A673 (cell line): ENCODE measurements at regions not wholly inside any gene's neighbourhood (a gene's known extent, or its start where the extent isn't known, plus 50 kb on each side); places are given as distances from the start of the nearest gene placed in this dataset.

Source experiments
- BruUV-seq: library from RNA; stranded (reverse); fragments of 400-500 nt; replicated peaks from 2 replicates; lab custom pipeline; 2021; lab: Mats Ljungman, UMichigan
- CTCF ChIA-PET: fragments of 300-600 bp; sonication (Branson Sonifier 250); formaldehyde crosslinking; loops from one replicate; lab custom pipeline; 2022; ENCODE audit warnings: antibody characterized with exemption; lab: Charles Lee
- POLR2A ChIA-PET: fragments of 300-600 bp; sonication (Branson Sonifier 250); formaldehyde crosslinking; loops from one replicate; lab custom pipeline; 2022; ENCODE audit warnings: antibody characterized with exemption; ENCODE audit not compliant: low non-redundant PET; lab: Charles Lee
- DNase-seq: peaks from one replicate; pipeline ENCODE4 v3.0.0-alpha.2; 2015; ENCODE audit warnings: low spot score
- H3K27ac ChIP-seq: fragments of 200-600 bp; sonication (generic); 2 replicates; pipeline ENCODE4 v1.5.1; 2016; ENCODE audit warnings: mixed run types, low read depth, mild to moderate bottlenecking, mixed read lengths, antibody characterized with exemption, low read length; ENCODE audit not compliant: poor library complexity, severe bottlenecking
- H3K27me3 ChIP-seq: fragments of 200-600 bp; sonication (generic); replicated peaks from 2 replicates; pipeline ENCODE4 v1.6.1; 2017; ENCODE audit warnings: mixed run types, low read depth, mild to moderate bottlenecking, mixed read lengths, antibody characterized with exemption, low read length; ENCODE audit not compliant: insufficient read depth, poor library complexity
- H3K36me3 ChIP-seq: fragments of 200-600 bp; sonication (generic); 2 replicates; pipeline ENCODE4 v1.6.1; 2016; ENCODE audit warnings: mixed run types, mild to moderate bottlenecking, mixed read lengths, antibody characterized with exemption, low read length; ENCODE audit not compliant: insufficient read depth, poor library complexity, severe bottlenecking
- H3K4me1 ChIP-seq: fragments of 200-600 bp; sonication (generic); 2 replicates; pipeline ENCODE4 v1.6.1; 2017; ENCODE audit warnings: mixed run types, mild to moderate bottlenecking, mixed read lengths, antibody characterized with exemption, low read length; ENCODE audit not compliant: insufficient read depth, poor library complexity, severe bottlenecking
- H3K4me3 ChIP-seq: fragments of 200-600 bp; sonication (generic); 2 replicates; pipeline ENCODE4 v1.5.1; 2016; ENCODE audit warnings: low read depth, mixed run types, mild to moderate bottlenecking, mixed read lengths, low read length; ENCODE audit not compliant: poor library complexity, severe bottlenecking
- H3K9me3 ChIP-seq: fragments of 200-600 bp; sonication (generic); 2 replicates; pipeline ENCODE4 v1.6.1; 2016; ENCODE audit warnings: mixed run types, low read depth, mild to moderate bottlenecking, mixed read lengths, antibody characterized with exemption, low read length; ENCODE audit not compliant: poor library complexity, severe bottlenecking
- EZH2 ChIP-seq: fragments of 200-600 bp; sonication (generic); IDR thresholded peaks from 2 replicates; pipeline ENCODE4 v1.6.1; 2017; ENCODE audit warnings: borderline replicate concordance, low read depth, mild to moderate bottlenecking, mixed read lengths, antibody characterized with exemption, low read length; ENCODE audit not compliant: poor library complexity, severe bottlenecking
- intact Hi-C: fragments of 100-400 bp; cut with micrococcal nuclease; formaldehyde crosslinking; loops from one replicate; pipeline ENCODE4 v1.10.0; 2022; ENCODE audit not compliant: unreplicated experiment
- TF ChIP-seq, protein P1 (sequence below): fragments of 300-800, 200-600 bp; sonication (generic); conservative IDR thresholded peaks from 2 replicates; pipeline ENCODE4 v1.5.1; 2017; ENCODE audit warnings: low read depth, mild to moderate bottlenecking, antibody characterized with exemption, low read length, moderate library complexity, mixed read lengths

DNA sequence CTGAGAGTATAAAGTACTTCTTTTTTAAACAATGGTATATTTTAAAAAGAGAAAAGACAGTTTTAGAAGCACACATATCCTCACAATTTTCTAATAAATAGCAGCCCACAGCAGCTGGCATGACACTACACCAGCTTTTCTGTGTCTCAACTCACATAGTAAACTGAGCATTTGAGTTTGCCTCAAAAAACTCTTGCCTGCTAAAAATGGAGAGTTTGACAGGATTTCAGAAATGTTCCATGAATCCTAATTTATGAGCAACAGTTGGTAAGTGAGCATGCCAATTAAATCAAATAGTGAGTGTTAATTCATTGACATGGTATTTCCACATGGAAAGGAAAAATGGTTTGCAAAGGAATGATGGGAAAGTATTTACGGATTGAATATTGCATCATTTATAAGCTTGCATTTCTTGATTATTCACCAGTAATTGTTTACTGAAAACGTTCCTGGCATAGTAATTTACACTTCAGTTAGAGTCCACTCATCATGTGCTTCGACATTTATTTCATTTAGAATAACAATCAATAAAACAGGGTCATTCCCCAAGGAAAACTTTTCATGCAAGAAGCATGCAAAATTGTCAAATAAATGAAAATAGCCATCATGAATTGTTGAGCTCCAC, 323.0 kb downstream of the EFNB2 start:
- H3K36me3 ChIP-seq, result no peaks in the 10 kb centered on the region
- TF ChIP-seq EZH2, result no peak
- TF ChIP-seq, protein P1, sequence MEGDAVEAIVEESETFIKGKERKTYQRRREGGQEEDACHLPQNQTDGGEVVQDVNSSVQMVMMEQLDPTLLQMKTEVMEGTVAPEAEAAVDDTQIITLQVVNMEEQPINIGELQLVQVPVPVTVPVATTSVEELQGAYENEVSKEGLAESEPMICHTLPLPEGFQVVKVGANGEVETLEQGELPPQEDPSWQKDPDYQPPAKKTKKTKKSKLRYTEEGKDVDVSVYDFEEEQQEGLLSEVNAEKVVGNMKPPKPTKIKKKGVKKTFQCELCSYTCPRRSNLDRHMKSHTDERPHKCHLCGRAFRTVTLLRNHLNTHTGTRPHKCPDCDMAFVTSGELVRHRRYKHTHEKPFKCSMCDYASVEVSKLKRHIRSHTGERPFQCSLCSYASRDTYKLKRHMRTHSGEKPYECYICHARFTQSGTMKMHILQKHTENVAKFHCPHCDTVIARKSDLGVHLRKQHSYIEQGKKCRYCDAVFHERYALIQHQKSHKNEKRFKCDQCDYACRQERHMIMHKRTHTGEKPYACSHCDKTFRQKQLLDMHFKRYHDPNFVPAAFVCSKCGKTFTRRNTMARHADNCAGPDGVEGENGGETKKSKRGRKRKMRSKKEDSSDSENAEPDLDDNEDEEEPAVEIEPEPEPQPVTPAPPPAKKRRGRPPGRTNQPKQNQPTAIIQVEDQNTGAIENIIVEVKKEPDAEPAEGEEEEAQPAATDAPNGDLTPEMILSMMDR, result no peak
- intact Hi-C loops, result no loop called here
- no peak for DNase-seq
- no peaks in the 10 kb centered on the region for H3K9me3 ChIP-seq
- CTCF ChIA-PET, result no interaction called here
- BruUV-seq, result no TSS peak
- H3K4me1 ChIP-seq, result no peaks in the 10 kb centered on the region
- H3K27ac ChIP-seq, result no peak overlapping the region
- H3K4me3 ChIP-seq, result no peak overlapping the region
- POLR2A ChIA-PET, result no interaction called here
- no peaks in the 10 kb centered on the region for H3K27me3 ChIP-seq

DNA sequence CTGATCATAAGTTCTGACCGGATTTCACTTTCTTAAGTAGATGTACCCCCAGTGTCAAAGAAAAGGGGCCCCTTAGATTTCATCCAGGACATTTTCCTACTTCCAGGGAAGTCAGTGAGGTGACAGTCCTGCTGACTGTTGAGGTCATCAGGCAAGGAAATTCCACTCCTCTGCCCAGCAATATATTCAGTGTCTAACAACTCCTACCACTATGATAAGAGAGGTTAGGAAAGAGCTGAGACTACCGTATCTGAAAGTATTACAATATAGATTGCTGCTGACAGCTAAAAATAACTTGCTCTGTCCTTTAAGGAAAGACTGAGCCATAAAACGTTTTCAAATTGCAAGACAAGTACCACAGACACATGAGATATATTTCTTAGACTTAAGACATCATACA, 325.1 kb downstream of the EFNB2 start:
- Histone ChIP-seq H3K4me1 (no peaks in the 10 kb centered on the region), H3K36me3 (no peaks in the 10 kb centered on the region), H3K4me3 (no peak overlapping the region), H3K9me3 (no peaks in the 10 kb centered on the region), H3K27me3 (no peaks in the 10 kb centered on the region), H3K27ac (no peak overlapping the region)
- ChIA-PET POLR2A (no interaction called here), CTCF (no interaction called here)
- intact Hi-C loops, result no loop called here
- BruUV-seq, result no TSS peak
- DNase-seq, result no peak
- TF ChIP-seq, protein P1, result no peak
- TF ChIP-seq EZH2, result no peak

DNA sequence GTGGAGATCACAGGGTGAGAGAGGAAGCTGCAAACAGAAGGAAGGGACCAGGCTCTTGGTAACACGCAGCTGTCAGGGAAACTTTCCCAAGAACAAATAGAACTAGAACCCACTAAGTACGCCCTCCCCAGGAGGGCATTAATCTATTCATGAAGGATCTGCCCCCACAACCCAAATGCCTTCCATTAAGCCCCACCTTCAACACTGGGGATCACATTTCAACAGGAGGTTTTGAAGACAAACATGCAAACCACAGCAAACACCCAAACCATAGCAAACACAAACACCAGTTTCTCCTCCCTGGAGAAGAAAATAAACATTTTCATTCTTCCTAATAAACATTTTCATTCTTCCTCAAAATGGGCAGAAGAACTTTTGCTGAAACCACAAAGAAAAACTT, 329.6 kb downstream of the EFNB2 start:
- intact Hi-C loops, result no loop called here
- no peak overlapping the region for H3K4me3 ChIP-seq
- H3K9me3 ChIP-seq, result no peaks in the 10 kb centered on the region
- H3K4me1 ChIP-seq, result no peaks in the 10 kb centered on the region
- no peaks in the 10 kb centered on the region for H3K27me3 ChIP-seq
- CTCF ChIA-PET, result no interaction called here
- no peak overlapping the region for H3K27ac ChIP-seq
- BruUV-seq, result no TSS peak
- POLR2A ChIA-PET, result no interaction called here
- DNase-seq, result no peak
- TF ChIP-seq EZH2, result no peak
- TF ChIP-seq, protein P1, result no peak
- H3K36me3 ChIP-seq, result no peaks in the 10 kb centered on the region
